ENCODE measurements at regions not wholly inside any gene's neighbourhood (a gene's known extent, or its start where the extent isn't known, plus 50 kb on each side); places are given as distances from the start of the nearest gene placed in this dataset.
"Not testable (repeated sequence)": the region's sequence is repeated elsewhere in the genome, so short reads cannot be mapped to it uniquely, and the experiment has no call there.

GRCh38 chr2:113351375-113352355 is 72.9 kb upstream of the PAX8 start:
- intact Hi-C loops (cut with DNase I), result no loop called here
- H3K27ac ChIP-seq, result no peak overlapping the region
- H3K36me3 ChIP-seq, result no peaks in the 10 kb centered on the region
- no peaks in the 10 kb centered on the region for H3K9me3 ChIP-seq
- H3K4me3 ChIP-seq, result no peak overlapping the region
- H3K4me1 ChIP-seq, result no peaks in the 10 kb centered on the region
- no peaks in the 10 kb centered on the region for H3K27me3 ChIP-seq
- DNase-seq (ENCODE audit: low spot score in 2 of 2), result no peak
- TF ChIP-seq CTCF (IDR thresholded peaks at IDR 0.05), result no peak

GRCh38 chr2:113343800-113344199 is 65.1 kb upstream of the PAX8 start:
- H3K27ac ChIP-seq; H3K4me1 ChIP-seq; H3K4me3 ChIP-seq; DNase-seq (ENCODE audit: low spot score in 2 of 2); H3K27me3 ChIP-seq; H3K9me3 ChIP-seq; intact Hi-C loops (cut with DNase I); H3K36me3 ChIP-seq: not testable (repeated sequence)

- Histone ChIP-seq H3K4me3 (no peak overlapping the region), H3K27me3 (no peaks in the 10 kb centered on the region), H3K9me3 (no peaks in the 10 kb centered on the region), H3K27ac (no peak overlapping the region), H3K36me3 (no peaks in the 10 kb centered on the region), H3K4me1 (no peaks in the 10 kb centered on the region)
- intact Hi-C loops (cut with DNase I), result no loop called here
- DNase-seq (ENCODE audit: low spot score in 2 of 2), result no peak
- no peak for TF ChIP-seq CTCF (IDR thresholded peaks at IDR 0.05)
Observed at GRCh38 chr2:113342650-113343049, 63.9 kb upstream of the PAX8 start.

GRCh38 chr2:113341870-113342253 is 63.1 kb upstream of the PAX8 start:
- H3K9me3 ChIP-seq; H3K4me3 ChIP-seq; H3K27me3 ChIP-seq; H3K36me3 ChIP-seq; DNase-seq (ENCODE audit: low spot score in 2 of 2); H3K27ac ChIP-seq; intact Hi-C loops (cut with DNase I); H3K4me1 ChIP-seq: not testable (repeated sequence)

- Histone ChIP-seq H3K4me3 (no peak overlapping the region), H3K27ac (no peak overlapping the region), H3K27me3 (no peaks in the 10 kb centered on the region), H3K4me1 (no peaks in the 10 kb centered on the region), H3K36me3 (no peaks in the 10 kb centered on the region), H3K9me3 (no peaks in the 10 kb centered on the region)
- intact Hi-C loops (cut with DNase I), result no loop called here
- DNase-seq (ENCODE audit: low spot score in 2 of 2), result no peak
- TF ChIP-seq CTCF (IDR thresholded peaks at IDR 0.05), result no peak
Observed at GRCh38 chr2:113341191-113341869, 62.6 kb upstream of the PAX8 start.

- TF ChIP-seq CTCF (IDR thresholded peaks at IDR 0.05), result no peak
- H3K4me3 ChIP-seq, result no peak overlapping the region
- H3K4me1 ChIP-seq, result no peaks in the 10 kb centered on the region
- no peak overlapping the region for H3K27ac ChIP-seq
- H3K36me3 ChIP-seq, result no peaks in the 10 kb centered on the region
- no peaks in the 10 kb centered on the region for H3K27me3 ChIP-seq
- H3K9me3 ChIP-seq, result no peaks in the 10 kb centered on the region
- intact Hi-C loops (cut with DNase I), result no loop called here
- no peak for DNase-seq (ENCODE audit: low spot score in 2 of 2)
Observed at GRCh38 chr2:113337809-113338208, 59.1 kb upstream of the PAX8 start.

GRCh38 chr2:113336040-113336439 is 57.3 kb upstream of the PAX8 start:
- H3K4me1 ChIP-seq; DNase-seq (ENCODE audit: low spot score in 2 of 2); H3K9me3 ChIP-seq; H3K27me3 ChIP-seq; intact Hi-C loops (cut with DNase I); H3K36me3 ChIP-seq; H3K27ac ChIP-seq; H3K4me3 ChIP-seq: not testable (repeated sequence)
